Lower leg skin (tissue), 3 donors: ENCODE measurements at regions not wholly inside any gene's neighbourhood (a gene's known extent, or its start where the extent isn't known, plus 50 kb on each side); places are given as distances from the start of the nearest gene placed in this dataset.

Experiments
- CTCF ChIP-seq, 3 donors: fragments of 450-650 bp; IDR thresholded peaks; one replicate each; pipeline ENCODE4 v1.5.1; 2016; ENCODE audit warnings: antibody characterized with exemption in 3 of 3, mild to moderate bottlenecking in 3 of 3, moderate library complexity in 2 of 3
- POLR2A ChIP-seq, 2 donors: fragments of 450-650 bp; IDR thresholded peaks; one replicate each; pipeline ENCODE4 v1.6.1; 2016 to 2017; ENCODE audit warnings: antibody characterized with exemption in 2 of 2, mild to moderate bottlenecking in 1 of 2, moderate library complexity in 1 of 2

- TF ChIP-seq POLR2A (IDR thresholded peaks at IDR 0.05) (no peak), CTCF (IDR thresholded peaks at IDR 0.05) (no peak)
Measured at GRCh38 chr7:18419456-18419855, 76.1 kb upstream of the HDAC9 start.
